Esophagus muscularis mucosa (tissue), 4 donors: ENCODE measurements at regions not wholly inside any gene's neighbourhood (a gene's known extent, or its start where the extent isn't known, plus 50 kb on each side); places are given as distances from the start of the nearest gene placed in this dataset.

Source experiments
- DNase-seq: peaks from one replicate; pipeline ENCODE4 v3.0.0-alpha.2; 2017; ENCODE audit errors: extremely low spot score
- H3K27ac ChIP-seq, 4 donors: fragments of 200-600 bp; sonication (generic); replicated peaks in 1 of 4; 1 replicate in 3 of 4; 2 replicates in 1 of 4; pipeline ENCODE4 v1.5.1; 2016 to 2019; ENCODE audit warnings: mild to moderate bottlenecking in 1 of 4
- H3K27me3 ChIP-seq, 4 donors: fragments of 200-600 bp; sonication (generic); one replicate each; pipeline versions ENCODE4 v1.5.1 to v1.6.0; 2016 to 2019
- H3K36me3 ChIP-seq, 4 donors: fragments of 200-600 bp; sonication (generic); one replicate each; pipeline ENCODE4 v1.5.1; 2016 to 2019
- H3K4me1 ChIP-seq, 4 donors: fragments of 200-600 bp; sonication (generic); one replicate each; pipeline ENCODE4 v1.5.1; 2016 to 2019
- H3K4me3 ChIP-seq, 4 donors: fragments of 200-600 bp; sonication (generic); 1 replicate in 2 of 4; 2 replicates in 2 of 4; pipeline ENCODE4 v1.5.1; 2016 to 2019; ENCODE audit warnings: mild to moderate bottlenecking in 4 of 4, moderate library complexity in 1 of 4
- H3K9me3 ChIP-seq, 4 donors: fragments of 200-600 bp; sonication (generic); 1 replicate in 3 of 4; 2 replicates in 1 of 4; pipeline ENCODE4 v1.5.1; 2016 to 2019
- EP300 ChIP-seq: sonication (generic); formaldehyde crosslinking; IDR thresholded peaks from one replicate; pipeline ENCODE4 v1.6.1; 2017; ENCODE audit warnings: antibody characterized with exemption
- POLR2A ChIP-seq: fragments of 450-650 bp; IDR thresholded peaks from one replicate; pipeline ENCODE4 v1.6.1; 2017; ENCODE audit warnings: antibody characterized with exemption, moderate library complexity, mild to moderate bottlenecking, low read depth
- POLR2AphosphoS5 ChIP-seq, 2 donors: sonication (generic); formaldehyde crosslinking; IDR thresholded peaks; one replicate each; pipeline ENCODE4 v1.6.1; 2017; ENCODE audit warnings: antibody characterized with exemption in 2 of 2
- WGBS: methylation state at CpG from one replicate; pipeline ENCODE4 v1.1.5; 2018; 5-methylcytosine and 5-hydroxymethylcytosine counted together
- intact Hi-C: fragments of 100-400 bp; cut with DNase I; formaldehyde crosslinking; loops from one replicate; pipeline ENCODE4 v1.15.1; 2023
- TF ChIP-seq, protein P1 (sequence below), 3 experiments: fragments of 200-600 bp in 2 of 3; fragments of 450-650 bp in 1 of 3; sonication (generic) in 2 of 3; IDR thresholded peaks; one replicate each; pipeline ENCODE4 v1.5.1; 2017 to 2019; ENCODE audit warnings: antibody characterized with exemption in 3 of 3, mild to moderate bottlenecking in 2 of 3, moderate library complexity in 1 of 3

- Histone ChIP-seq H3K4me3 (no peak overlapping the region), H3K9me3 (peaks cover 0 to 4% (median 2%) of the 10 kb centered on the region in 4 donors), H3K27ac (no peak overlapping the region), H3K27me3 (no peaks in the 10 kb centered on the region), H3K4me1 (no peaks in the 10 kb centered on the region), H3K36me3 (no peaks in the 10 kb centered on the region)
- DNase-seq, result no peak
- 65% methylated on average over 2 of the region's 2 CpGs for WGBS
- intact Hi-C loops, result no loop called here
- TF ChIP-seq POLR2AphosphoS5 (IDR thresholded peaks at IDR 0.05) (no peak), EP300 (no peak), POLR2A (no peak)
- TF ChIP-seq, protein P1, sequence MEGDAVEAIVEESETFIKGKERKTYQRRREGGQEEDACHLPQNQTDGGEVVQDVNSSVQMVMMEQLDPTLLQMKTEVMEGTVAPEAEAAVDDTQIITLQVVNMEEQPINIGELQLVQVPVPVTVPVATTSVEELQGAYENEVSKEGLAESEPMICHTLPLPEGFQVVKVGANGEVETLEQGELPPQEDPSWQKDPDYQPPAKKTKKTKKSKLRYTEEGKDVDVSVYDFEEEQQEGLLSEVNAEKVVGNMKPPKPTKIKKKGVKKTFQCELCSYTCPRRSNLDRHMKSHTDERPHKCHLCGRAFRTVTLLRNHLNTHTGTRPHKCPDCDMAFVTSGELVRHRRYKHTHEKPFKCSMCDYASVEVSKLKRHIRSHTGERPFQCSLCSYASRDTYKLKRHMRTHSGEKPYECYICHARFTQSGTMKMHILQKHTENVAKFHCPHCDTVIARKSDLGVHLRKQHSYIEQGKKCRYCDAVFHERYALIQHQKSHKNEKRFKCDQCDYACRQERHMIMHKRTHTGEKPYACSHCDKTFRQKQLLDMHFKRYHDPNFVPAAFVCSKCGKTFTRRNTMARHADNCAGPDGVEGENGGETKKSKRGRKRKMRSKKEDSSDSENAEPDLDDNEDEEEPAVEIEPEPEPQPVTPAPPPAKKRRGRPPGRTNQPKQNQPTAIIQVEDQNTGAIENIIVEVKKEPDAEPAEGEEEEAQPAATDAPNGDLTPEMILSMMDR (IDR thresholded peaks at IDR 0.05), result no peak
Measured at GRCh38 chr15:57887825-57888224, 177.7 kb downstream of the ALDH1A2 start.

DNA sequence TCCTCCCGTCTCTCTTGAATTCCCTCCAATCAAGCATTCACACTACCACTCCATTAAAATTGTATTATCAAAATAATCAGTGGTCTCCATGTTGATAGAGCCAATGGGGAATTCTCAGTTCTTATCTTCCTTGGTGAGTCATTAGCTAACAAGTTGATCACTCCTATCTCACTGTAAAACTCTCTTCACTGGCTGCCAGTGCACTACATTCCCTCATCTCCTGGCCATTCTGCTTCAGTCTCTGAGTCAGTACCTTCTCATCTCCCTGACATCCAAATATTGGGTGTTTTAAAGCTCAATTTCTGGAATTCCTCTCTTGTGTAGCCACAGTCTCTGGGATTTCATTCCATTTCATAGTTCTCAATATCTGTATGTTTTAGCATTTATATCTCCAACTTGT lies 175.2 kb downstream of the ALDH1A2 start:
- WGBS, result 71% methylated on average over 1 of the region's 1 CpG
- no peak for DNase-seq
- no peaks in the 10 kb centered on the region for H3K36me3 ChIP-seq
- H3K4me3 ChIP-seq, result no peak overlapping the region
- H3K4me1 ChIP-seq, result no peaks in the 10 kb centered on the region
- peaks cover 0 to 4% (median 2%) of the 10 kb centered on the region in 4 donors for H3K9me3 ChIP-seq
- no peaks in the 10 kb centered on the region for H3K27me3 ChIP-seq
- intact Hi-C loops, result no loop called here
- TF ChIP-seq POLR2A (no peak), POLR2AphosphoS5 (IDR thresholded peaks at IDR 0.05) (no peak), EP300 (no peak)
- TF ChIP-seq, protein P1 (IDR thresholded peaks at IDR 0.05), result no peak
- no peak overlapping the region for H3K27ac ChIP-seq

DNA sequence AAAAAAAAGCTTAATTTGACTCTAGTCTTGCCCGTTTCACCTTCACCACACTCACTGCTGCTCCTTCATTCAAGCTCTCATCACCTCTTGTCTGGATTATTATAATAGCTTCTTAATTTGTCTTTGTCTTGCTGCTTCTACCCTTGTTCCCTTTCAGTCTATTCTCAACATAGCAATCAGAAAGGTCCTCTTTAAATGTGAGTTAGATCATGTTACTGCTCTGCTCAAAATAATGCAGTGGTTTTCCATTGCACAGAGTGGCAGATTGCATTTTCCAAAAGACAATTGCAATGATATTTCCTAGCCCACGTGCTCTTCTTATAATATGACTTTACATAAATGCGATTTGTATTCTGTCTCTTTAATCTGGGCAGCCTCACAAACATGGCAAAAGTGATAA lies 174.6 kb downstream of the ALDH1A2 start:
- WGBS, result 73% methylated on average over 3 of the region's 3 CpGs
- no peaks in the 10 kb centered on the region for H3K4me1 ChIP-seq
- H3K27me3 ChIP-seq, result no peaks in the 10 kb centered on the region
- H3K27ac ChIP-seq, result no peak overlapping the region
- TF ChIP-seq, protein P1 (IDR thresholded peaks at IDR 0.05), result no peak
- TF ChIP-seq POLR2AphosphoS5 (IDR thresholded peaks at IDR 0.05), result no peak
- no peak for TF ChIP-seq EP300
- TF ChIP-seq POLR2A, result no peak
- DNase-seq, result no peak
- peaks cover 0 to 4% (median 2%) of the 10 kb centered on the region in 4 donors for H3K9me3 ChIP-seq
- no peaks in the 10 kb centered on the region for H3K36me3 ChIP-seq
- intact Hi-C loops, result no loop called here
- no peak overlapping the region for H3K4me3 ChIP-seq

DNA sequence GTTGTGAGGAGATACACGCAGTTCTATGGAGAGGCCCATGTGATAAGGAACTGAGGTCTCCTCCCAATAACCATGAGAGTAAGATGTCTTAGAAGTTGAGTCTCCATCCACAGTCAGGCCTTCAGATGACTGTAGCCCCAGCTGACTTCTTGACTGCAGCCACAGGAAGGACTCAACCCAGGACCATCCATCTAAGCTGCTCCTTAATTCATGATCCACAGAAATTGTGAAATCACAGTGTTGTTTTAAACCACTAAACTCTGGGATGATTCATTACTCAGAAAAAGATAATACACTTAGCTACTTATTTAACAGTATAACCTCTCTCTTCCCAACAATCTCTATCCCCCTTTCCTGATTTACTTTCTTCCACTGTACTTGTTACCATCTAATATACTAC lies 173.3 kb downstream of the ALDH1A2 start:
- intact Hi-C loops, result no loop called here
- no peak for DNase-seq
- no peaks in the 10 kb centered on the region for H3K4me1 ChIP-seq
- peaks cover 0 to 4% (median 2%) of the 10 kb centered on the region in 4 donors for H3K9me3 ChIP-seq
- no peaks in the 10 kb centered on the region for H3K27me3 ChIP-seq
- no peak for TF ChIP-seq POLR2A
- TF ChIP-seq EP300, result no peak
- TF ChIP-seq, protein P1 (IDR thresholded peaks at IDR 0.05), result no peak
- TF ChIP-seq POLR2AphosphoS5 (IDR thresholded peaks at IDR 0.05), result no peak
- no peak overlapping the region for H3K27ac ChIP-seq
- H3K4me3 ChIP-seq, result no peak overlapping the region
- WGBS, result 100% methylated on average over 1 of the region's 1 CpG
- no peaks in the 10 kb centered on the region for H3K36me3 ChIP-seq

DNA sequence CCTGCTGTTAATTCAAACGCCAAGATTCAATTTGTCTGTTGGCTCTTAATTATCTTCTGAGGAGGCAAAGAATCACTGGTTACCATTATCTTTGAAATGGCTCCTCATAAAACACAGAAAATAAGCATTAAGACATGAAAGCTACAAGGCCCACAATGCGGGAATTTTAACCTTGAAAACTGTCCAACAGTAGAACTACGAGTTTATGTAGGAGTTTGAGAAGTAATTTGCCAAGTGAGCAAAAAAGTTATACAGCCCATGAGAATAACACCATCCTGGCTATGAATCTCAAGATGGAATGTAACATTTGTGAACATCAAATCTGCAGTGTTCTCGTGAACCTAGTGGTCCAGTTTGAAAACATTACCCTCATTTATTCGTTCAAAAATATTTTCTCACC lies 172.5 kb downstream of the ALDH1A2 start:
- no peak for DNase-seq
- Histone ChIP-seq H3K27ac (no peak overlapping the region), H3K27me3 (no peaks in the 10 kb centered on the region), H3K4me3 (no peak overlapping the region), H3K4me1 (no peaks in the 10 kb centered on the region), H3K9me3 (peaks cover 0 to 4% (median 2%) of the 10 kb centered on the region in 4 donors), H3K36me3 (no peaks in the 10 kb centered on the region)
- 65% methylated on average over 5 of the region's 5 CpGs for WGBS
- TF ChIP-seq EP300 (no peak), POLR2A (no peak), POLR2AphosphoS5 (IDR thresholded peaks at IDR 0.05) (no peak)
- TF ChIP-seq, protein P1 (IDR thresholded peaks at IDR 0.05), result no peak
- intact Hi-C loops, result no loop called here
